AG10803 (cell line): ENCODE measurements at regions not wholly inside any gene's neighbourhood (a gene's known extent, or its start where the extent isn't known, plus 50 kb on each side); places are given as distances from the start of the nearest gene placed in this dataset.

Source experiments
- DNase-seq: peaks from one replicate; pipeline ENCODE4 v3.0.0; 2010; ENCODE audit warnings: low read depth
- H3K4me3 ChIP-seq: 2 replicates; pipeline ENCODE4 v1.5.1; 2011; ENCODE audit warnings: mild to moderate bottlenecking, low read length, control low read depth
- TF ChIP-seq, protein P1 (sequence below): conservative IDR thresholded peaks from 2 replicates; pipeline ENCODE4 v1.5.1; 2011; ENCODE audit warnings: mild to moderate bottlenecking, low read length, control low read depth, inconsistent platforms

DNA sequence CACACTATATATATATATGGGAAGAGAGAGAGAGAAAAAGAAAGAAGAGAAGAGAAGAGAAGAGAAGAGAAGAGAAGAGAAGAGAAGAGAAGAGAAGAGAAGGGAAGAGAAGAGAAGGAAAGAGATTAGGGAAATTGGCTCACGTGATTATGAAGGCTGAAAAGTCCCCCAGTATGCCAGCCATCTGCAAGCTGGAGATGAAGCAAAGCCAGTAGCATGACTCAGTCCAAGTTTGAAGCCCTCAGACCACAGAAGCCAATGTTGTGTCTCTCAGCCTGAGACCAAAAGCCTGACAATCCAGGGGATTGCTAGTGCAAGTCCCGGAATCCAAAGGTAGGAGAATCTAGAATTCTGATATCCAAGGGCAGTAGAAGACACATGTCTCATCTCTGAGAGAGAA, 206.3 kb upstream of the PRSS1 start:
- DNase-seq = peak; percentile 81
- TF ChIP-seq, protein P1, sequence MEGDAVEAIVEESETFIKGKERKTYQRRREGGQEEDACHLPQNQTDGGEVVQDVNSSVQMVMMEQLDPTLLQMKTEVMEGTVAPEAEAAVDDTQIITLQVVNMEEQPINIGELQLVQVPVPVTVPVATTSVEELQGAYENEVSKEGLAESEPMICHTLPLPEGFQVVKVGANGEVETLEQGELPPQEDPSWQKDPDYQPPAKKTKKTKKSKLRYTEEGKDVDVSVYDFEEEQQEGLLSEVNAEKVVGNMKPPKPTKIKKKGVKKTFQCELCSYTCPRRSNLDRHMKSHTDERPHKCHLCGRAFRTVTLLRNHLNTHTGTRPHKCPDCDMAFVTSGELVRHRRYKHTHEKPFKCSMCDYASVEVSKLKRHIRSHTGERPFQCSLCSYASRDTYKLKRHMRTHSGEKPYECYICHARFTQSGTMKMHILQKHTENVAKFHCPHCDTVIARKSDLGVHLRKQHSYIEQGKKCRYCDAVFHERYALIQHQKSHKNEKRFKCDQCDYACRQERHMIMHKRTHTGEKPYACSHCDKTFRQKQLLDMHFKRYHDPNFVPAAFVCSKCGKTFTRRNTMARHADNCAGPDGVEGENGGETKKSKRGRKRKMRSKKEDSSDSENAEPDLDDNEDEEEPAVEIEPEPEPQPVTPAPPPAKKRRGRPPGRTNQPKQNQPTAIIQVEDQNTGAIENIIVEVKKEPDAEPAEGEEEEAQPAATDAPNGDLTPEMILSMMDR = no peak
- no peak overlapping the region for H3K4me3 ChIP-seq

DNA sequence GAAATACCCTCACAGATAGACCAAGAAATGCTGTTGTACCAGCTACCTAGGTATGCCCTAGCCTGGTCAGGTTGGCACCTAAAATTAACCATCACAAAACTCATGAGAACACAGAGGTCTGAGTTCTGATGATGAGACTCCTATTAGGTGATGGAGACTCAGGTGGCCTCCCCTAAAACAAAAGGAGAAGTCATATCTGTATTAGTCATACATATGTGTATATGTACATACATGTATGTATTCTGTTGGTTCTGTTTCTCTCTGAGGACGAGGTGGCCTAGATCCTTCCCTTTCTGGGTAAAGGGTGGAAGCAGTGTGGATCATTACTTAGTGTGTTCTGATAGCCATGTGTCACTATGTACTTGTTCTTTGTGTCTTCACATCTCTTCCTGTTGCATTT, 207.2 kb upstream of the PRSS1 start:
- TF ChIP-seq, protein P1 = no peak
- no peak overlapping the region for H3K4me3 ChIP-seq
- DNase-seq = no peak

DNA sequence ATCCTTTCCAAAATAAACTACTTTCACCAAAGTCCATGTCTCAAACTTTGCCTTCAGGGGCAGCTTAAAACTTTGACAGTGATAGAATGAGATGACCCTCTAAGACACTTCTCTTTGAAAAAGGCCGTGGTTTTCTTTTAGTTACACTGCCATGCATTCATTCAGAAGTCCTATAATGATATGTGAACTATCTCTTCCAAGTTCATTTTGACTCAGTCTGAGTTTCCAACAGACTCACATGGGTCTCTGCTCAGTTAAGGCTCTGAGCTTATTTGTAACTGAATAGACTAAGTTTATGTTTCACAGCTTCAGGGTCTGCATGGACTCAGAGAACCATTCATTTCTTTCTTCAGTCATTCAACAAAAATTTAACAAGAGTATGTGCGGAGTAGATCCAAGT, 208.9 kb upstream of the PRSS1 start:
- no peak overlapping the region for H3K4me3 ChIP-seq
- DNase-seq = no peak
- TF ChIP-seq, protein P1 = no peak

DNA sequence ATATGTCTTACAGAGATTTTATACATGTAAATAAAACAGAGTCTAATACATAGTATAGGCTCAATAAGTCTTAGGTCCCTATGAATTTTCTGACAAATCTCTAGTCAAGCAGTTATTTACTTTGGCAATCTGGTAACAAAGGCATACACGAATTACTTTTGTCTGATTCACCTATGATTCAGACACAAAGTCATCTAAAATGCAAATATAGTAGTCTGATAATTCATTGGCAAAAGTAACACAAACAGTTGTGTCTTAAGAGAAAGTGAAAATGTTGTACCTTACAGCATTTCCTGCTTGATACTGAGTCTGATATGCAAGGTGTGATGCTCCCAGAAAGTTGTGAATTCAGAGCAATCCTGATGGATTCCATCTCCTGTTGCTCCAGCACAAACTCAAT, 209.4 kb upstream of the PRSS1 start:
- TF ChIP-seq, protein P1 = no peak
- no peak overlapping the region for H3K4me3 ChIP-seq
- peak; percentile 71 for DNase-seq

DNA sequence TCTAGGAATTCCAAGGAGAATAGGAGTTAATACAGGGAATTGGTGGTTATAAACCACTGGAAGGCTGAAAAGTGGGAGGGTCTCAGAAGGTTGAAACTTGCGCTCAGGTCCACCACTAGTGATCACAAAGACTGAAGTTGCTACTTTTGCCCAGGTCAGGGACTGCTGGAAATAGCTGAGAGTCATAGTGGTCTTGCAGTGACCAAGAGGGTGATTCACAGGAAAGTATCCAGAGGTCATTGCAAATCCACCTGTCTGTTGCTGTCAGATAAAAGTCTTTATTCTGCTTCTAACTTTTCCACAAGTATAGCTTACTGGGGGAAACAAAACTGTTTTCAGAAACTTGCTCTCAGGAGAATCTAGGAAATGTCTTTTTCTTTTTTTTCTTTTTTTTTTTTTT, 211.5 kb upstream of the PRSS1 start:
- TF ChIP-seq, protein P1 = no peak
- no peak for DNase-seq
- H3K4me3 ChIP-seq = no peak overlapping the region

DNA sequence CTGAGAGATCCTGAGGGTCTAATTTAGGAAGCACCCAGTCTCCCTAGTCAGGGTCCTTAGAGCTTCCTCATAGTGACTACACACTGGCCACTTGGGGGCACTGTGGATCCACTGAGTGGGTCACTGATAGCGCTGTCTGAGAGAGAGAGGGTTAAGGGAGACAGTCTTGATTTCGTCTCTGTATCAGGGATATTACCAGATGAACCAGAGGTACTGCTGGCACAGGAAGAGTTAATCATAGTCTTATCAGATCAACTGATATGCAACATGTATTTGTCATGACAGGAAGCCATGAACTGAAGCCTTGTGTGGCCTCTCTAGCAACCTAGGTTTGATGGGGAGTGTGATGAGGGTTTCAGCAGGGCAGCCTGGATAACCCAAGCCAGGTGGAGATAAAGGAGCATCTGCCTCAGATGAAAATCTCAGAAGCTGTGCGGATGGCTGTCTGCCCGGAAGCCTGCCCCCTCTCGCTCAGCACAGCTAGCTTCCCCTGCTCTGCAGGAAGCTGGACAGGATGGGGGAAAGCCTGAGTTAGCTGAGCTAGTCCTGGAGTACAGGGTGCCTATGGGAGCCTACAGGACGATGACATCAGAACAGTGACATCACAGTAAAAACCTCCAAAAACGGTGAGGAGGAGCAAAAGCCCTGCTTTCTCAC, 214.0 kb upstream of the PRSS1 start:
- DNase-seq = peak; percentile 82
- TF ChIP-seq, protein P1 = peak; percentile 99
- no peak overlapping the region for H3K4me3 ChIP-seq

DNA sequence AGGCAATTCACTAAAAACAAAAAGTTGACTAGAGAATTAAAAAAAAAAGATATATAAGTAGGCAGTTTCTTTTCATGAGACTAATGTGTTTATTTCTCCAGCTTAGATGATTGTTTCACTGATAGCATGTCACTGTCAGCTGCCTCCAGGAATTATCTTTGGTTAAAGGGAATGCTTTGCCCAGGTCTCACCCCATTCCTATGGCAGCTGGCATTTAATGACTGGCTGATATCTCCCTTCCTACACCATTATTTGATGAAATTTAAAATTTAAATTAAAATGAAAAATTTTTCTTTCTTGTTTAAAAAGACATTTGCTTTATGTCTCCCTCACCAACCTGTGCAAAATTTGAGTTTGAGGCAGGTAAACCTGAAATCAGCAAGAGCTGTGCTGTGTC, 214.5 kb upstream of the PRSS1 start:
- no peak overlapping the region for H3K4me3 ChIP-seq
- no peak for DNase-seq
- TF ChIP-seq, protein P1 = no peak
